Ishikawa (cell line): ENCODE measurements at regions not wholly inside any gene's neighbourhood (a gene's known extent, or its start where the extent isn't known, plus 50 kb on each side); places are given as distances from the start of the nearest gene placed in this dataset.

ENCODE experiments used
- CEBPB ChIP-seq: IDR thresholded peaks from 2 replicates; pipeline ENCODE4 v1.6.1; 2012
- CREB1 ChIP-seq: IDR thresholded peaks from 2 replicates; pipeline ENCODE4 v1.6.1; 2012; ENCODE audit warnings: low read depth
- EGR1 ChIP-seq: IDR thresholded peaks from 2 replicates; pipeline ENCODE4 v1.6.1; 2012
- EP300 ChIP-seq: IDR thresholded peaks from 2 replicates; pipeline ENCODE4 v1.6.1; 2012; ENCODE audit warnings: borderline replicate concordance
- FOXM1 ChIP-seq: IDR thresholded peaks from 2 replicates; pipeline ENCODE4 v1.6.1; 2012; ENCODE audit warnings: low read depth, borderline replicate concordance
- MAX ChIP-seq: IDR thresholded peaks from 2 replicates; pipeline ENCODE4 v1.6.1; 2012
- NFIC ChIP-seq: IDR thresholded peaks from 2 replicates; pipeline ENCODE4 v1.6.1; 2012
- RAD21 ChIP-seq: IDR thresholded peaks from 2 replicates; pipeline ENCODE4 v1.6.1; 2012; ENCODE audit warnings: low read depth
- REST ChIP-seq: IDR thresholded peaks from 2 replicates; pipeline ENCODE4 v1.6.1; 2012; ENCODE audit warnings: low read depth, mild to moderate bottlenecking
- TAF1 ChIP-seq: IDR thresholded peaks from 2 replicates; pipeline ENCODE4 v1.6.1; 2012; ENCODE audit warnings: low read depth, mild to moderate bottlenecking
- TCF12 ChIP-seq: IDR thresholded peaks from 2 replicates; pipeline ENCODE4 v1.6.1; 2012; ENCODE audit warnings: low read depth
- TEAD4 ChIP-seq: IDR thresholded peaks from 2 replicates; pipeline ENCODE4 v1.6.1; 2012
- USF1 ChIP-seq: IDR thresholded peaks from 2 replicates; pipeline ENCODE4 v1.6.1; 2012
- YY1 ChIP-seq: IDR thresholded peaks from 2 replicates; pipeline ENCODE4 v1.6.1; 2012; ENCODE audit warnings: low read depth
- ZBTB7A ChIP-seq: IDR thresholded peaks from 2 replicates; pipeline ENCODE4 v1.6.1; 2012; ENCODE audit warnings: low read depth

- TF ChIP-seq TAF1 (no peak), TEAD4 (no peak), TCF12 (no peak), EGR1 (no peak), CREB1 (no peak)
These were observed 530.1 kb downstream of the SOX11 start for GRCh38 chr2:6222296-6222695.

- TF ChIP-seq EGR1 (no peak), EP300 (no peak), ZBTB7A (no peak), MAX (no peak), REST (no peak), FOXM1 (no peak), CREB1 (no peak), CEBPB (no peak), RAD21 (no peak), NFIC (no peak), YY1 (no peak), USF1 (no peak)
These were observed 532.1 kb downstream of the SOX11 start for GRCh38 chr2:6224267-6224666.

- TF ChIP-seq FOXM1 (no peak), CEBPB (no peak), MAX (no peak), ZBTB7A (no peak), EGR1 (no peak), EP300 (no peak), USF1 (no peak), TCF12 (no peak), YY1 (no peak), CREB1 (no peak), TAF1 (no peak), TEAD4 (no peak), NFIC (no peak), RAD21 (no peak), REST (no peak)
These were observed 536.1 kb downstream of the SOX11 start for GRCh38 chr2:6228251-6228650.

- TF ChIP-seq EP300 (no peak), FOXM1 (no peak), TAF1 (no peak), TCF12 (no peak), REST (no peak), USF1 (no peak), NFIC (no peak)
These were observed 539.0 kb downstream of the SOX11 start for GRCh38 chr2:6231166-6231565.

GRCh38 chr2:6233993-6234392 lies 541.8 kb downstream of the SOX11 start:
- TF ChIP-seq ZBTB7A (no peak), TEAD4 (no peak), RAD21 (no peak), NFIC (no peak), TCF12 (no peak), REST (no peak), TAF1 (no peak), YY1 (no peak), USF1 (no peak), FOXM1 (no peak), MAX (no peak), EP300 (no peak)
